Hippocampal formation (tissue), 2 donors: ENCODE measurements at regions not wholly inside any gene's neighbourhood (a gene's known extent, or its start where the extent isn't known, plus 50 kb on each side); places are given as distances from the start of the nearest gene placed in this dataset.
A peak's percentile ranks its signal among the peaks of the same experiment; 100 is the strongest.
"Not testable (repeated sequence)": the region's sequence is repeated elsewhere in the genome, so short reads cannot be mapped to it uniquely, and the experiment has no call there.

ENCODE experiments used
- DNase-seq, 2 donors: peaks; one replicate each; lab custom pipeline; 2025; lab: John Stamatoyannopoulos, UW

- DNase-seq, result no peak
These were observed 1159.4 kb downstream of the FAM181B start for GRCh38 chr11:81574301-81574700.

GRCh38 chr11:81573367-81573766, 1160.3 kb downstream of the FAM181B start:
- no peak for DNase-seq

- no peak for DNase-seq
These were observed 1163.0 kb downstream of the FAM181B start for GRCh38 chr11:81570669-81571068.

- no peak for DNase-seq
These were observed 1163.7 kb downstream of the FAM181B start for GRCh38 chr11:81569999-81570398.

GRCh38 chr11:81568918-81569317, 1164.7 kb downstream of the FAM181B start:
- DNase-seq, result no peak

- DNase-seq, result no peak
These were observed 1185.5 kb downstream of the FAM181B start for GRCh38 chr11:81548123-81548522.

GRCh38 chr11:81539806-81540205, 1193.9 kb downstream of the FAM181B start:
- not testable (repeated sequence) for DNase-seq

- no peak for DNase-seq
These were observed 1218.1 kb downstream of the FAM181B start for GRCh38 chr11:81515566-81515965.

- DNase-seq, result peak in 1 of 2 donors; percentile 35
These were observed 1236.4 kb downstream of the FAM181B start for GRCh38 chr11:81497202-81497804.

- DNase-seq, result no peak
These were observed 1237.1 kb downstream of the FAM181B start for GRCh38 chr11:81496601-81497000.

- DNase-seq, result no peak
These were observed 1237.9 kb downstream of the FAM181B start for GRCh38 chr11:81495699-81496292.

- no peak for DNase-seq
These were observed 1239.2 kb downstream of the FAM181B start for GRCh38 chr11:81494431-81494830.

GRCh38 chr11:81492923-81493445, 1240.7 kb downstream of the FAM181B start:
- DNase-seq, result no peak

- no peak for DNase-seq
These were observed 1246.6 kb downstream of the FAM181B start for GRCh38 chr11:81487109-81487508.

- no peak for DNase-seq
These were observed 1249.5 kb downstream of the FAM181B start for GRCh38 chr11:81484196-81484595.

- DNase-seq, result no peak
These were observed 1256.4 kb downstream of the FAM181B start for GRCh38 chr11:81477277-81477676.

GRCh38 chr11:81476345-81476744, 1257.3 kb downstream of the FAM181B start:
- DNase-seq, result no peak

- no peak for DNase-seq
These were observed 1261.0 kb downstream of the FAM181B start for GRCh38 chr11:81472646-81473045.

GRCh38 chr11:81470446-81470845, 1263.2 kb downstream of the FAM181B start:
- no peak for DNase-seq

- DNase-seq, result no peak
These were observed 1273.8 kb downstream of the FAM181B start for GRCh38 chr11:81459766-81460306.

GRCh38 chr11:81449588-81450156, 1284.0 kb downstream of the FAM181B start:
- no peak for DNase-seq

GRCh38 chr11:81444297-81444696, 1289.4 kb downstream of the FAM181B start:
- peak in 1 of 2 donors; percentile 18 for DNase-seq

- no peak for DNase-seq
These were observed 1301.3 kb downstream of the FAM181B start for GRCh38 chr11:81432333-81432732.
